ENCODE measurements at regions not wholly inside any gene's neighbourhood (a gene's known extent, or its start where the extent isn't known, plus 50 kb on each side); places are given as distances from the start of the nearest gene placed in this dataset.

DNA sequence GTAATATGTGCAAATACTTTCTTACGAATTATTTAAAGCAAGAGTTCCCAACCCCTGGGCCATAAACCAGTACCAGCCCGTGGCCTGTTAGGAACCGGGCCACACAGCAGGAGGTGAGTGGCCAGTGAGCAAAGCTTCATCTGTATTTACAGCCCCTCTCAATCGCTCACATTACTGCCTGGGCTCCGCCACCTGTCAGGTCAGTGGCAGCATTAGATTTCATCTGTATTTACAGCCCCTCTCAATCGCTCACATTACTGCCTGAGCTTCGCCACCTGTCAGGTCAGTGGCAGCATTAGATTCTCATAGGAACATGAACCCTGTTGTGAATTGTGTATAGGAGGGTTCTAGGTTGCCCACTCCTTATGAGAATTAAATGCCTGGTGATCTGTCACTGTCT, 142.0 kb downstream of the RNASET2 start:
- no peaks in the 10 kb centered on the region for H3K36me3 ChIP-seq (ENCODE audit: insufficient read depth, low read length)
- BruUV-seq (replicated peaks): no TSS peak
- H3K4me1 ChIP-seq (ENCODE audit: insufficient read depth, low read length, poor library complexity, severe bottlenecking): no peaks in the 10 kb centered on the region
- H3K9me2 ChIP-seq (ENCODE audit: insufficient read depth, low read length): no peaks in the 10 kb centered on the region
- no peaks in the 10 kb centered on the region for H3K79me2 ChIP-seq (ENCODE audit: insufficient read depth, low read depth, low read length)
- H3K4me2 ChIP-seq (ENCODE audit: low read length): no peak overlapping the region
- intact Hi-C loops (cut with micrococcal nuclease; ENCODE audit: unreplicated experiment): no loop called here
- ChIA-PET CTCF (ENCODE audit: unreplicated experiment) (no interaction called here), POLR2A (no interaction called here)
- H2AFZ ChIP-seq (ENCODE audit: low read length): no peak overlapping the region
- TF ChIP-seq CTCF (conservative IDR thresholded peaks at IDR 0.05; ENCODE audit: low read length) (no peak), EZH2phosphoT487 (IDR thresholded peaks at IDR 0.05; ENCODE audit: borderline replicate concordance, low read depth, low read length) (no peak)
- no peak overlapping the region for H3K4me3 ChIP-seq (ENCODE audit: low read depth, low read length, poor library complexity, severe bottlenecking)
- H3K27ac ChIP-seq (ENCODE audit: low read depth, low read length, poor library complexity, severe bottlenecking): no peak overlapping the region
- H3K9me3 ChIP-seq (ENCODE audit: low read length): no peaks in the 10 kb centered on the region
- no peaks in the 10 kb centered on the region for H4K20me1 ChIP-seq (ENCODE audit: insufficient read depth, low read length)
- DNase-seq (ENCODE audit: low spot score): no peak

GRCh38 chr6:166813461-166813860, 142.9 kb downstream of the RNASET2 start:
- Histone ChIP-seq H3K4me3 (ENCODE audit: low read depth, low read length, poor library complexity, severe bottlenecking) (no peak overlapping the region), H3K36me3 (ENCODE audit: insufficient read depth, low read length) (no peaks in the 10 kb centered on the region), H3K4me2 (ENCODE audit: low read length) (no peak overlapping the region), H4K20me1 (ENCODE audit: insufficient read depth, low read length) (no peaks in the 10 kb centered on the region), H3K4me1 (ENCODE audit: insufficient read depth, low read length, poor library complexity, severe bottlenecking) (no peaks in the 10 kb centered on the region), H3K79me2 (ENCODE audit: insufficient read depth, low read depth, low read length) (no peaks in the 10 kb centered on the region), H2AFZ (ENCODE audit: low read length) (no peak overlapping the region), H3K9me3 (ENCODE audit: low read length) (no peaks in the 10 kb centered on the region), H3K9me2 (ENCODE audit: insufficient read depth, low read length) (no peaks in the 10 kb centered on the region), H3K27ac (ENCODE audit: low read depth, low read length, poor library complexity, severe bottlenecking) (no peak overlapping the region)
- BruUV-seq (replicated peaks): no TSS peak
- CTCF ChIA-PET (ENCODE audit: unreplicated experiment): no interaction called here
- POLR2A ChIA-PET: no interaction called here
- TF ChIP-seq CTCF (conservative IDR thresholded peaks at IDR 0.05; ENCODE audit: low read length): no peak
- no peak for TF ChIP-seq EZH2phosphoT487 (IDR thresholded peaks at IDR 0.05; ENCODE audit: borderline replicate concordance, low read depth, low read length)
- intact Hi-C loops (cut with micrococcal nuclease; ENCODE audit: unreplicated experiment): no loop called here
- DNase-seq (ENCODE audit: low spot score): no peak

GRCh38 chr6:166810864-166811263, 145.5 kb downstream of the RNASET2 start:
- intact Hi-C loops (cut with micrococcal nuclease; ENCODE audit: unreplicated experiment): no loop called here
- ChIA-PET POLR2A (no interaction called here), CTCF (ENCODE audit: unreplicated experiment) (no interaction called here)
- Histone ChIP-seq H3K9me2 (ENCODE audit: insufficient read depth, low read length) (no peaks in the 10 kb centered on the region), H3K4me1 (ENCODE audit: insufficient read depth, low read length, poor library complexity, severe bottlenecking) (no peaks in the 10 kb centered on the region), H2AFZ (ENCODE audit: low read length) (no peak overlapping the region), H4K20me1 (ENCODE audit: insufficient read depth, low read length) (no peaks in the 10 kb centered on the region), H3K27ac (ENCODE audit: low read depth, low read length, poor library complexity, severe bottlenecking) (no peak overlapping the region), H3K9me3 (ENCODE audit: low read length) (peaks cover 7% of the 10 kb centered on the region; the same call in 1 of the 2 replicates), H3K4me2 (ENCODE audit: low read length) (no peak overlapping the region), H3K36me3 (ENCODE audit: insufficient read depth, low read length) (no peaks in the 10 kb centered on the region), H3K79me2 (ENCODE audit: insufficient read depth, low read depth, low read length) (no peaks in the 10 kb centered on the region), H3K4me3 (ENCODE audit: low read depth, low read length, poor library complexity, severe bottlenecking) (no peak overlapping the region)
- no peak for DNase-seq (ENCODE audit: low spot score)
- TF ChIP-seq EZH2phosphoT487 (IDR thresholded peaks at IDR 0.05; ENCODE audit: borderline replicate concordance, low read depth, low read length): no peak
- TF ChIP-seq CTCF (conservative IDR thresholded peaks at IDR 0.05; ENCODE audit: low read length): no peak
- BruUV-seq (replicated peaks): no TSS peak
